HepG2 (cell line): ENCODE measurements at regions not wholly inside any gene's neighbourhood (a gene's known extent, or its start where the extent isn't known, plus 50 kb on each side); places are given as distances from the start of the nearest gene placed in this dataset.
A peak's percentile ranks its signal among the peaks of the same experiment; 100 is the strongest.

Source experiments
- ATAC-seq: fragments of 200-7000 bp; cut with Tn5 transposase; 3 replicates; pipeline ENCODE4 v1.9.1; 2020; ENCODE audit warnings: mild to moderate bottlenecking, moderate library complexity
- BruUV-seq: library from RNA; stranded (reverse); fragments of 400-500 nt; replicated peaks from 2 replicates; lab custom pipeline; 2021; lab: Mats Ljungman, UMichigan
- CTCF ChIA-PET: fragments of 300-600 bp; formaldehyde crosslinking; extraction: SDS; loops from one replicate; lab custom pipeline; 2021; ENCODE audit warnings: low total read pairs, inconsistent platforms, low intra/inter-chr PET ratio; lab: Yijun Ruan, JAX
- POLR2A ChIA-PET: fragments of 350-600 bp; sonication (Branson Sonifier 250); formaldehyde crosslinking; loops from one replicate; lab custom pipeline; 2020; ENCODE audit warnings: antibody characterized with exemption, inconsistent platforms; lab: Yijun Ruan, JAX
- DNase-seq: peaks from one replicate; pipeline ENCODE4 v3.0.0-alpha.2; 2015; ENCODE audit warnings: low spot score
- FAIRE-seq: peaks from 3 replicates; lab custom pipeline; 2011; peaks lifted over from hg19 to GRCh38; lab: Jason Lieb, UNC
- H2AFZ ChIP-seq: one replicate; pipeline ENCODE4 v1.6.1; 2011; ENCODE audit warnings: low read length, inconsistent platforms
- H3K27ac ChIP-seq: fragments of 300-600 bp; 3 replicates; pipeline ENCODE4 v1.8.0; 2011; ENCODE audit warnings: mixed run types, mild to moderate bottlenecking, mixed read lengths, low read length, inconsistent platforms; ENCODE audit not compliant: insufficient read depth; ENCODE audit errors: extremely low read length
- H3K27me3 ChIP-seq, 2 experiments: fragments of 200-600 bp in 1 of 2; 2 replicates in 1 of 2; 3 replicates in 1 of 2; pipeline versions ENCODE4 v1.6.0 to v1.8.0; 2011; ENCODE audit warnings: low read length in 2 of 2, mild to moderate bottlenecking in 2 of 2, moderate library complexity in 2 of 2, inconsistent platforms in 1 of 2; ENCODE audit not compliant: insufficient read depth in 2 of 2, control insufficient read depth in 1 of 2
- H3K36me3 ChIP-seq, 2 experiments: fragments of 200-600 bp in 1 of 2; replicated peaks in 1 of 2; 2 replicates in 1 of 2; 3 replicates in 1 of 2; pipeline versions ENCODE4 v1.5.1 to v1.8.0; 2011; ENCODE audit warnings: low read length in 2 of 2, inconsistent platforms in 1 of 2; ENCODE audit not compliant: insufficient read depth in 2 of 2, control insufficient read depth in 1 of 2
- H3K4me1 ChIP-seq: 2 replicates; pipeline ENCODE4 v1.5.1; 2012; ENCODE audit warnings: low read length, inconsistent platforms; ENCODE audit not compliant: insufficient read depth
- H3K4me2 ChIP-seq: 2 replicates; pipeline ENCODE4 v1.6.0; 2011; ENCODE audit warnings: low read depth, low read length, inconsistent platforms
- H3K4me3 ChIP-seq, 3 experiments: fragments of 200-600 bp in 1 of 3; sonication (generic), shearing (Covaris generic) in 1 of 3; replicated peaks in 1 of 3; 2 replicates each; pipeline ENCODE4 v1.5.1; 2011 to 2016; ENCODE audit warnings: low read length in 3 of 3, inconsistent platforms in 2 of 3, low read depth in 2 of 3, mild to moderate bottlenecking in 2 of 3, control low read depth in 1 of 3, mixed read lengths in 1 of 3; ENCODE audit not compliant: insufficient read depth in 1 of 3
- H3K79me2 ChIP-seq: one replicate; pipeline ENCODE4 v1.6.1; 2011; ENCODE audit warnings: low read length, inconsistent platforms; ENCODE audit not compliant: insufficient read depth
- H3K9ac ChIP-seq: 2 replicates; pipeline ENCODE4 v1.6.0; 2011; ENCODE audit warnings: mild to moderate bottlenecking, low read depth, low read length, inconsistent platforms; ENCODE audit not compliant: insufficient read depth
- H3K9me3 ChIP-seq: 2 replicates; pipeline ENCODE4 v1.5.1; 2012; ENCODE audit warnings: mild to moderate bottlenecking, low read length
- H4K20me1 ChIP-seq: 2 replicates; pipeline ENCODE4 v1.6.0; 2011; ENCODE audit warnings: inconsistent platforms, mild to moderate bottlenecking, low read length, moderate library complexity; ENCODE audit not compliant: insufficient read depth
- CEBPB ChIP-seq: IDR thresholded peaks from 2 replicates; pipeline ENCODE4 v1.6.1; 2011; ENCODE audit warnings: low read depth, low read length, improper control_type of control experiment, borderline replicate concordance
- DNMT3B ChIP-seq: conservative IDR thresholded peaks from 2 replicates; pipeline ENCODE4 v1.6.1; 2016; ENCODE audit warnings: missing biosample characterization, control low read depth
- HNRNPK ChIP-seq: fragments of 200-400 bp; formaldehyde crosslinking; IDR thresholded peaks from 2 replicates; pipeline ENCODE4 v1.6.1; 2018; ENCODE audit warnings: low read length, low read depth, moderate library complexity, mild to moderate bottlenecking; ENCODE audit not compliant: poor library complexity, severe bottlenecking
- KDM4B ChIP-seq: sonication (generic); formaldehyde crosslinking; IDR thresholded peaks from 2 replicates; pipeline ENCODE4 v1.4.0; 2020; ENCODE audit warnings: missing genetic modification reagents
- SIN3B ChIP-seq: fragments of 150-350 bp; IDR thresholded peaks from 2 replicates; pipeline ENCODE4 v1.6.1; 2014; ENCODE audit warnings: low read length
- SMC3 ChIP-seq: IDR thresholded peaks from 2 replicates; pipeline ENCODE4 v1.6.1; 2011; ENCODE audit warnings: low read length, improper control_type of control experiment
- SNAI1 ChIP-seq: sonication (generic); formaldehyde crosslinking; IDR thresholded peaks from 2 replicates; pipeline ENCODE4 v1.5.0; 2020; ENCODE audit warnings: mild to moderate bottlenecking, missing genetic modification reagents, borderline replicate concordance
- STAG1 ChIP-seq: sonication (generic); formaldehyde crosslinking; IDR thresholded peaks from 2 replicates; pipeline ENCODE4 v1.4.0; 2020; ENCODE audit warnings: missing genetic modification reagents
- THAP11 ChIP-seq: IDR thresholded peaks from 2 replicates; pipeline ENCODE4 v1.6.1; 2016; ENCODE audit warnings: missing biosample characterization, missing genetic modification reagents
- UBTF ChIP-seq: sonication (generic); formaldehyde crosslinking; IDR thresholded peaks from 2 replicates; pipeline ENCODE4 v1.4.0; 2020; ENCODE audit warnings: mild to moderate bottlenecking, missing genetic modification reagents
- ZMYM4 ChIP-seq: sonication (generic); formaldehyde crosslinking; IDR thresholded peaks from 2 replicates; pipeline ENCODE4 v1.8.1; 2023; ENCODE audit warnings: mild to moderate bottlenecking, missing genetic modification reagents
- ZNF17 ChIP-seq: sonication (generic); formaldehyde crosslinking; IDR thresholded peaks from 2 replicates; pipeline ENCODE4 v1.5.0; 2020; ENCODE audit warnings: mild to moderate bottlenecking, missing genetic modification reagents
- ZNF333 ChIP-seq: sonication (generic); formaldehyde crosslinking; IDR thresholded peaks from 2 replicates; pipeline ENCODE4 v1.4.0; 2020; ENCODE audit warnings: mild to moderate bottlenecking, missing genetic modification reagents, borderline replicate concordance
- ZNF546 ChIP-seq: sonication (generic); formaldehyde crosslinking; conservative IDR thresholded peaks from 2 replicates; pipeline ENCODE4 v1.8.1; 2023; ENCODE audit warnings: mild to moderate bottlenecking, missing genetic modification reagents
- ZNF713 ChIP-seq: sonication (generic); formaldehyde crosslinking; IDR thresholded peaks from 2 replicates; pipeline ENCODE4 v1.4.0; 2020; ENCODE audit warnings: mild to moderate bottlenecking, missing genetic modification reagents
- WGBS: methylation state at CpG from one replicate; pipeline ENCODE4 v1.1.6; 2017; ENCODE audit warnings: low lambda C conversion rate; 5-methylcytosine and 5-hydroxymethylcytosine counted together
- in situ Hi-C: cut with HindIII; loops from 2 replicates; pipeline ENCODE4 v1.10.0; 2017; ENCODE audit warnings: low pct_unique_long_range_greater_than_20kb; ENCODE audit not compliant: extremely low pct_ligation_motif_present
- intact Hi-C: fragments of 100-400 bp; cut with micrococcal nuclease; formaldehyde crosslinking; loops from one replicate; pipeline ENCODE4 v1.10.0; 2022; ENCODE audit not compliant: unreplicated experiment
- TF ChIP-seq, protein P1 (sequence below): sonication (generic); formaldehyde crosslinking; IDR thresholded peaks from 2 replicates; pipeline ENCODE4 v1.5.0; 2020; ENCODE audit warnings: mild to moderate bottlenecking, missing genetic modification reagents, moderate library complexity

DNA sequence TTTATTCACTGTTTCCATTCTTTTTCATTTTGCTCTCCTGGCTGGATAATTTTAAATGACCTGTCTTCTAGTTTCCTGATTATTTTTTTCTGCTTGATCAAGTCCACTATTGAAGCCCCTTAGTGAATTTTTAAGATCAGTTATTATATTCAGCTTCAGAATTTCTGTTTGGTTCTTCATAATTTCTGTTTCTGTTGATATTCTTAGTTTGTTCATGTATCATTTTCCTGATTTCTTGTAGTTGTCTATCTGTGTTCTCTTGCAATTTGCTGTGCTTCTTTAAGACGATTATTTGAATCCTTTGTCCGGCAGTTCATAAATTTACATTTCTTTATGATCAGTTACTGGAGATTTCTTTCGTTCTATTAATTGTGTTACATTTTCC lies 75.2 kb upstream of the CCDC71L start:
- CTCF ChIA-PET = interaction anchor here (1.9 kb wide), 1 partner anchor 194 kb away, joined by 6 read pairs; no protein-coding TSS in a partner anchor
- no peak for TF ChIP-seq ZNF17 (CRISPR knock-in tag)
- TF ChIP-seq CEBPB = no peak
- no peak for TF ChIP-seq ZNF546 (CRISPR knock-in tag)
- TF ChIP-seq THAP11 (CRISPR knock-in tag) = no peak
- no peak for TF ChIP-seq ZMYM4 (CRISPR knock-in tag)
- TF ChIP-seq DNMT3B (CRISPR knock-in tag) = no peak
- no peak for TF ChIP-seq ZNF333 (CRISPR knock-in tag)
- TF ChIP-seq SNAI1 (CRISPR knock-in tag) = no peak
- no peaks in the 10 kb centered on the region for H4K20me1 ChIP-seq
- H3K4me1 ChIP-seq = no peaks in the 10 kb centered on the region
- 61% methylated on average over 3 of the region's 3 CpGs for WGBS
- no peaks in the 10 kb centered on the region for H3K9me3 ChIP-seq
- DNase-seq (no peak), FAIRE-seq (no peak), ATAC-seq (no peak)
- H3K36me3 ChIP-seq = no peaks in the 10 kb centered on the region
- H3K27ac ChIP-seq = no peak overlapping the region
- no peaks in the 10 kb centered on the region for H3K27me3 ChIP-seq
- POLR2A ChIA-PET = no interaction called here
- H2AFZ ChIP-seq = no peak overlapping the region
- in situ Hi-C loops (loop anchor here (10.0 kb wide), 1 partner anchor 191 kb away; no protein-coding TSS in a partner anchor), intact Hi-C loops (loop anchor here (2.0 kb wide), 1 partner anchor 559 kb away; no protein-coding TSS in a partner anchor)
- no TSS peak for BruUV-seq
- no peak overlapping the region for H3K9ac ChIP-seq
- H3K4me3 ChIP-seq = no peak overlapping the region
- no peak overlapping the region for H3K4me2 ChIP-seq
- H3K79me2 ChIP-seq = no peaks in the 10 kb centered on the region

- Histone ChIP-seq H3K27ac (no peak overlapping the region), H3K4me1 (no peaks in the 10 kb centered on the region), H3K79me2 (no peaks in the 10 kb centered on the region), H3K4me3 (no peak overlapping the region), H3K9me3 (no peaks in the 10 kb centered on the region), H3K4me2 (no peak overlapping the region), H4K20me1 (no peaks in the 10 kb centered on the region), H3K27me3 (no peaks in the 10 kb centered on the region), H3K36me3 (no peaks in the 10 kb centered on the region), H3K9ac (no peak overlapping the region), H2AFZ (no peak overlapping the region)
- no TSS peak for BruUV-seq
- ChIA-PET POLR2A (no interaction called here), CTCF (interaction anchor here (1.9 kb wide), 1 partner anchor 194 kb away, joined by 6 read pairs; no protein-coding TSS in a partner anchor)
- in situ Hi-C loops (loop anchor here (10.0 kb wide), 1 partner anchor 192 kb away; no protein-coding TSS in a partner anchor), intact Hi-C loops (loop anchor here (2.0 kb wide), 1 partner anchor 560 kb away; no protein-coding TSS in a partner anchor)
- WGBS = 21% methylated on average over 5 of the region's 5 CpGs
- ATAC-seq (peak; percentile 86), DNase-seq (peak; percentile 28), FAIRE-seq (peak; percentile 66)
- no peak for TF ChIP-seq SIN3B
- TF ChIP-seq KDM4B (CRISPR knock-in tag) = no peak
- peak; percentile 57 for TF ChIP-seq STAG1
- no peak for TF ChIP-seq UBTF (CRISPR knock-in tag)
- peak; percentile 59; the same call in 1 of the 2 replicates for TF ChIP-seq SMC3
- TF ChIP-seq, protein P1, sequence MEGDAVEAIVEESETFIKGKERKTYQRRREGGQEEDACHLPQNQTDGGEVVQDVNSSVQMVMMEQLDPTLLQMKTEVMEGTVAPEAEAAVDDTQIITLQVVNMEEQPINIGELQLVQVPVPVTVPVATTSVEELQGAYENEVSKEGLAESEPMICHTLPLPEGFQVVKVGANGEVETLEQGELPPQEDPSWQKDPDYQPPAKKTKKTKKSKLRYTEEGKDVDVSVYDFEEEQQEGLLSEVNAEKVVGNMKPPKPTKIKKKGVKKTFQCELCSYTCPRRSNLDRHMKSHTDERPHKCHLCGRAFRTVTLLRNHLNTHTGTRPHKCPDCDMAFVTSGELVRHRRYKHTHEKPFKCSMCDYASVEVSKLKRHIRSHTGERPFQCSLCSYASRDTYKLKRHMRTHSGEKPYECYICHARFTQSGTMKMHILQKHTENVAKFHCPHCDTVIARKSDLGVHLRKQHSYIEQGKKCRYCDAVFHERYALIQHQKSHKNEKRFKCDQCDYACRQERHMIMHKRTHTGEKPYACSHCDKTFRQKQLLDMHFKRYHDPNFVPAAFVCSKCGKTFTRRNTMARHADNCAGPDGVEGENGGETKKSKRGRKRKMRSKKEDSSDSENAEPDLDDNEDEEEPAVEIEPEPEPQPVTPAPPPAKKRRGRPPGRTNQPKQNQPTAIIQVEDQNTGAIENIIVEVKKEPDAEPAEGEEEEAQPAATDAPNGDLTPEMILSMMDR (CRISPR knock-in tag) = peak; percentile 56
- TF ChIP-seq HNRNPK = no peak
- TF ChIP-seq ZNF713 (CRISPR knock-in tag) = no peak
Observed at GRCh38 chr7:106736508-106737201, 75.7 kb upstream of the CCDC71L start.
